Endothelial cell of umbilical vein (primary cell): ENCODE measurements at regions not wholly inside any gene's neighbourhood (a gene's known extent, or its start where the extent isn't known, plus 50 kb on each side); places are given as distances from the start of the nearest gene placed in this dataset.

Source experiments
- CTCF ChIP-seq, 2 donors: IDR thresholded peaks; 1 replicate in 1 of 2; 2 replicates in 1 of 2; pipeline ENCODE4 v1.5.1; 2011; ENCODE audit warnings: low read length in 2 of 2, mild to moderate bottlenecking in 2 of 2, moderate library complexity in 2 of 2, control low read depth in 1 of 2, inconsistent platforms in 1 of 2, low read depth in 1 of 2; ENCODE audit not compliant: insufficient read depth in 1 of 2; ENCODE audit errors: extremely low read depth in 1 of 2
- POLR2AphosphoS5 ChIP-seq: IDR thresholded peaks from 2 replicates; pipeline ENCODE4 v1.6.1; 2012; ENCODE audit warnings: low read depth, mild to moderate bottlenecking, control low read depth, low read length, moderate library complexity; ENCODE audit not compliant: insufficient read depth
- TF ChIP-seq, protein P1 (sequence below): IDR thresholded peaks from 2 replicates; pipeline ENCODE4 v1.6.1; 2011; ENCODE audit not compliant: insufficient read depth, insufficient read length

DNA sequence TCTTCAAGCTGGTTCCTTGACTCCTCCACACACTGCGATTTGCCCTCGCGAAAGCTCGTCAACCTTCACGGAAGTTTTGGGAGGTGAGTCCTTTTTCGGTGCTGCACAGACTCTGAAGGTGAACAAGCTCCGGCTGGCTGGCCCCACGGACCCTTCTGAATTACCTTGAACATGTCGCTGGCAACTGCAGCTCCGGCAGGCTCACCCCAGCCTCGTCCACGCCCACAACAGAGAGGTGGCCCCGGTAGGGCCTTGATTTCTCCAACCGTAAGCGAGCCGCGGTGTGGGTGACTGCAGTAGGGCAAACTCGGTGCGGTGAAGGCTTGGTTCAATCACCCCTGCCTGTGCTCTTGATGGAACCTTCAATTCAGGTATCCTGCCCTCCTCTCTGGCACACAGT lies 1020.7 kb upstream of the GOT2 start:
- TF ChIP-seq CTCF (IDR thresholded peaks at IDR 0.05; ENCODE audit: extremely low read depth in 1 of 2, insufficient read depth in 1 of 2, low read depth in 1 of 2, low read length in 2 of 2): no peak
- no peak for TF ChIP-seq POLR2AphosphoS5
- TF ChIP-seq, protein P1, sequence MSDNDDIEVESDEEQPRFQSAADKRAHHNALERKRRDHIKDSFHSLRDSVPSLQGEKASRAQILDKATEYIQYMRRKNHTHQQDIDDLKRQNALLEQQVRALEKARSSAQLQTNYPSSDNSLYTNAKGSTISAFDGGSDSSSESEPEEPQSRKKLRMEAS: no peak
